ENCODE measurements at regions not wholly inside any gene's neighbourhood (a gene's known extent, or its start where the extent isn't known, plus 50 kb on each side); places are given as distances from the start of the nearest gene placed in this dataset.
"Not testable (repeated sequence)": the region's sequence is repeated elsewhere in the genome, so short reads cannot be mapped to it uniquely, and the experiment has no call there.

- no peak for DNase-seq
Observed at GRCh38 chr14:82878951-82879350, 1345.3 kb upstream of the SEL1L start.

DNA sequence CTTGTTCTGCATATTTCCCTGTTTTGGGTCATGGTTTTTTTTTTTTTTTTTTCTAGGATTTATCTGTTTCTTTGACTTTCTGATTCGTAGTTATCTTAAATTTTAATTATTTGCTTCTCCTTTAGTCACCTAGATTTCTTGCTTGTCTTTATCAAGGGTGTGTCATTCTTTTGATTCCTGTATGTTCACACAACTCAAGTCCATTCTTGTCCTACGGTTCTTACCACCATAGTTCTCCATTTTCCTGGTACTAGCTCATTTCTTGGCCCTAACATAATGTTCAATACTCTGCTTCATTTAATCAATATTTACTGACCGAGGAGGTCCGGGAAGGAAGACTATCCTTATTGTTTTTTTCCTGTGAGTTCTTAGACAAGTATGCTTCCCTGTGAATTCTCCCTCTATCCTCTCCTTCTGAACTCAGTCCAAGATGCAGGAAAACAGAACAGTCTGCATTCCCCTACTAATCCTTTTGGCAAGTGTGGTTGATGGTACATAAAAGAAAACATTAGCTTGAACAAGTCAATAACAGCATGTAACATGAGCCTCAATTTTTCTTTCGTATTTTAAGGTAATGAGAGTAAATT is 1346.4 kb upstream of the SEL1L start:
- DNase-seq = no peak

GRCh38 chr14:82886670-82887069 is 1353.0 kb upstream of the SEL1L start:
- DNase-seq = no peak

GRCh38 chr14:82889701-82890100 is 1356.0 kb upstream of the SEL1L start:
- no peak for DNase-seq

DNA sequence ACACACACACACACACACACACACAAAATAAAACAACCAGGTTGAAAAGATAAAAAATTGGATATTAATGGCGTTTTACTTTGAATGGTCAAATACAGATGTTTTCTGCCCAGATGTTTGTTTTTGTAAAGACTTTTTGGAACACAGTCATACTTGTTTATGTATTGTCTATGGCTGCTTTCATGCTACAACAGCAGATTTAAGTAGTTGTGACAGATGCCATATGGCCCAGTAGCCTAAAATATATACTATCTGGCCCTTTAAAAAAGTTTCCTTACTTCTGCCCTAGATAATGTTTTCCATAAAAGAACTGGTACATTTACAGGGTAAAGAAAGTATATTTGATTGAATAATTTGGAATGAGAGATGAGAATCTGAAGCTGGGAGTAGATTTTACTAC is 1362.8 kb upstream of the SEL1L start:
- DNase-seq = no peak

DNA sequence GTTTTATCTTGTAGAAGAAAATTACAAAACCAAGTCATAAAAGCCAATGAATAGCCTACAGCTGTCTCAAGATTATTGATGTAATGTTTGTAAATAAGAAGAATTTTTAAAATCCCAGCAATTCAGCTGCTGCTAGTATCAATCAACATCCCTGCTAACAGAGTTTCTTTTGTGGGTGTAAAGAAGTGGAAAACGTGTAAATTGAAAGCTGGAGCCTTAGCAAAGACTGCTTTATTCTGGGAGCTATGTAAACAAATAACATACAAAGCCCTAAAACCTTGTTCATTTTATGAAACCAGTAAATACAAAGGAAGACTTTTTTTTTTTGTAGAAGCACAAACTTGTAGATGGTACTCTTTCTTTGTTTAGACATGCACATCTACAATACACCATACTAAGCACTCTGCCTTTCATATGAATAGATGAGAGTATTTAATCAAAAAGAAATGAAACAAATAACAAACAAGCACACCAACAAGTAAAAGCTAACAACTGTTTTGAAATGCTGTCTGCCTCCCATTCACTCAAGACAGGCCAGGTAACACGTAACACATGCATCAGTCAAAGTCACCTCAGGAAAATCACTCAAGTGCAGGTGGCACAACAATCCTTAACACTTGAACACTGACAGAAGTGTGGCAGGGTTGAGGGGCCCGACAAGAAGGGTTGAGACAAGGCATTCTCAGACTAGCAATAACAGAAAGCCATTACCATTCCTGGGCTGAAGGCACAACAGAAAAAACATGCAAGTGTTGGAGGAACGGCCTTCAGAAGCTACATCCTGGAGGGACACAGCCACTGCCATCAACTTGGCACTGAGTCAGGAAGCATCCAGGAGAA is 1364.0 kb upstream of the SEL1L start:
- no peak for DNase-seq

GRCh38 chr14:82905762-82906161 is 1372.1 kb upstream of the SEL1L start:
- DNase-seq = no peak

GRCh38 chr14:82911930-82912329 is 1378.3 kb upstream of the SEL1L start:
- no peak for DNase-seq

- DNase-seq = no peak
Observed at GRCh38 chr14:82913396-82913795, 1379.7 kb upstream of the SEL1L start.

- DNase-seq = no peak
Observed at GRCh38 chr14:82915381-82915780, 1381.7 kb upstream of the SEL1L start.

DNA sequence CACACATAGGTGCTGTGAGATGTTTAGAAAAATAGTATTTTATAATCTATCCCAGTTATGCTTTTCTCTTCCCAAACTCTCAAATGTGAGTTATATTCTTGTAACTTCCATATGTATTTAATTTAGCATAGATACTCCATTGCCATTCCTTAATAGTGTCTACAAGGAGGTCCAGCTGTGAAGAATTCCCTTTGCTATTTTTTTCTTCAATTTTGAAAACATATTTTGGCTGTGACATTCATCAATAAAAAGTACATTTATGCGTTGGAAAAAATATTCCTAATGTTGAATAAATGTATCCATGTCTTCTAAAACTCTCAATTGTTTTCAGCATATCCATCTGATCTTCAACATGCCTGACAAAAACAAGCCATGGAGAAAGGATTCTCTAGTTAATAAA is 1402.0 kb upstream of the SEL1L start:
- DNase-seq = no peak

DNA sequence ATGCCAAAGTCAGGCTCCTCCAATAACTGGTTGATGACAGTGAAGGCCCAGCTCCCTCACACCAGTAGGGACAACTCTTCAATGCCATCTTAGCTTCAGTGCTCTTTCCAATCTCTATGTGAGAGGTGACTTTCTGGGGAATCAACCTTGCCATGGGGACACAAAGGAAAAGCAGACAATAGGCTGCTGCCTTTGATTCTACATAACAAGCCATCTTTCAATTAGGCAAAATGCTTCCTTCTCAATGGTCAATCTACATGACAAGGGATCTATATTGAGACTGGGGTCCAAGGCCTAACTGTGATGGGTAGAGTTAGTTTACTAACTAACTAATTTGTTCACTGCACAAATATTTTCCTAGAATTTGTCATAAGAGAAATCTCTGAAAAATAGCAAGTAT is 1417.5 kb upstream of the SEL1L start:
- DNase-seq = no peak

- DNase-seq = no peak
Observed at GRCh38 chr14:82963756-82964155, 1430.1 kb upstream of the SEL1L start.

DNA sequence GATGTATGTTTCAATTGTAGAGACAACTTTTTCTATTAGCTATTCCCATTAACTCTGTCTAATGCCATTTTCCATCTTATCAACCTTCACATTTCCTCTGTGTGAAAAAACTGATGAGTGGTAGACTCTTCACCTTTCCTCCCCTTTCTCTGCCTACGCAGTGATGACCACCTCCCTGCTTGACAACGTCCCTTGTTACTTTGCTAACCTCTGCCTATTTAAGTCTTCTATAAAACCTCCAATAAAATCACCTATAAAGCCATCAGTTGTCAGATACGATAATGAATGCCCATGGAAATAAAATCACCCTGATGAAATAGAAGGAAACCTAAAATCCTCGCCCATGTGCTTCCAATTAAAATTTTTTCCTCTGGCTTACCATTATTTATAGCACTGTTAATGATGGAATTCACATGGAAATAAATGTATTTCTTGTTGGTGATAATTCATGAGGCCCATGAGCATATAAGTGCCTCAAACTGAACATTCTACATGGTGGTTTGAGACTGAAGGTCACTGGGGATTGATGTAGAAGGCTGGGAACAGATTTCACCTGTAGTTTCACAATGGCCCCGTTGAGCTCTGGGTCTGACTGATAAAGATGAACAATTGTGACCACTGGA is 1454.0 kb upstream of the SEL1L start:
- no peak for DNase-seq

GRCh38 chr14:82994547-82994946 is 1460.9 kb upstream of the SEL1L start:
- not testable (repeated sequence) for DNase-seq

DNA sequence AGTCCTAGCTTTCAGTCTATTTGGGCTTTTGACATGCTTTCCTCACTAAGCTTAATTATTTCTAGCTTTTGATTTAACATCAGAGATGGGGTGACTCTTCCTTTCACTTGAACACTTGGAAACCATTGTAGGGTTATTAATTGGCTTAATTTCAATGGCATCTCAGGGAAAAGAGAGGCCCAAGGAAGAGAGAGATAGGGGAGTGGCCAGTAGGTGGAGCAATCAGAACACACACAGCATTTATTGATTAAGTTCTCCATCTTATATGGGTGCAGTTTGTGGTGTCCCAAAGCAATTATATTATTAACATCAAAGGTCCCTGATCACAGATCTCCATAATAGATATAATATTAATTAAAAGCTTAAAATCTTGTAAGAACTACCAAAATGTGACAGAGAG is 1466.1 kb upstream of the SEL1L start:
- DNase-seq = no peak

GRCh38 chr14:83004456-83005006 is 1470.9 kb upstream of the SEL1L start:
- DNase-seq = no peak

GRCh38 chr14:83006121-83006670 is 1472.5 kb upstream of the SEL1L start:
- DNase-seq = no peak

DNA sequence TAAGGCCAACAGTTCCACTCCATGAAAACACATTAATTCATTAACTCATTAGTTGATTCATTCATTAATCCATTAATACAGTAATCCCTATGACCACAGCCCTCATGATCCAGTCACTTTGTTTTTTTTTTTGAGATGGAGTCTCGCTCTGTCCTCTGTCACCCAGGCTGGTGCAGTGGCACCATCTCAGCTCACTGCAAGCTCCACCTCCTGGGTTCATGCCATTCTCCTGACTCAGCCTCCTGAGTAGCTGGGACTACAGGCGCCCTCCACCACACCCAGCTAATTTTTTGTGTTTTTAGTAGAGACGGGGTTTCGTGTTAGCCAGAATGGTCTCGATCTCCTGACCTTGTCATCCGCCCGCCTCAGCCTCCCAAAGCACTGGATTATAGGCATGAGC is 1473.4 kb upstream of the SEL1L start:
- DNase-seq = not testable (repeated sequence)

DNA sequence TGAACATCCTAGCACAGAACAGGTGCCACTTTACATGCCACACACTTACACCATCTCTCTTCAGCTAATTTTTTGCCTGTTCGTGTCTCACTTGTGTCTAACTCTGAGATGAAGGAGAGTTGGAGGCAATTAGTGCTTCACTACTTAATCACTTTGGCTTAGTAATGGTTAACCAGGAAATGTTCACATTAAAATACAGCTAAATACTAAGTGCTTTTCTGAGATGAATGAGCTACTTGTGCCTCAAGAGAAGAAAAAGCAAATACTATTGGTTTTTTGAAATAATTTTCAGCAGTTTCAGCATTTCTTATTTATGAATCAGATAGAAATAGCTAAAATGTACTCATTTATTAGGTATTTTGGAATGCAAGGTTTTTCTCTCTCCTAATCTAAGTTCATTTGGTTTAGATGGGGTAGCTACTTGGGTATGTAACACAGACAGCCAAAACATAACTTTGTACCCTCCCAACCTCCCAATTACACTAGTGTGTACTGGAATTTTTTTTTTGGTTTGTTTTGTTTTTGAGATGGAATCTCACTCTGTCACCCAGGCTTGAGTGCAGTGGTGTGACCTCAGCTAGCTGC is 1474.1 kb upstream of the SEL1L start:
- no peak for DNase-seq

GRCh38 chr14:83017296-83017695 is 1483.6 kb upstream of the SEL1L start:
- DNase-seq = no peak

DNA sequence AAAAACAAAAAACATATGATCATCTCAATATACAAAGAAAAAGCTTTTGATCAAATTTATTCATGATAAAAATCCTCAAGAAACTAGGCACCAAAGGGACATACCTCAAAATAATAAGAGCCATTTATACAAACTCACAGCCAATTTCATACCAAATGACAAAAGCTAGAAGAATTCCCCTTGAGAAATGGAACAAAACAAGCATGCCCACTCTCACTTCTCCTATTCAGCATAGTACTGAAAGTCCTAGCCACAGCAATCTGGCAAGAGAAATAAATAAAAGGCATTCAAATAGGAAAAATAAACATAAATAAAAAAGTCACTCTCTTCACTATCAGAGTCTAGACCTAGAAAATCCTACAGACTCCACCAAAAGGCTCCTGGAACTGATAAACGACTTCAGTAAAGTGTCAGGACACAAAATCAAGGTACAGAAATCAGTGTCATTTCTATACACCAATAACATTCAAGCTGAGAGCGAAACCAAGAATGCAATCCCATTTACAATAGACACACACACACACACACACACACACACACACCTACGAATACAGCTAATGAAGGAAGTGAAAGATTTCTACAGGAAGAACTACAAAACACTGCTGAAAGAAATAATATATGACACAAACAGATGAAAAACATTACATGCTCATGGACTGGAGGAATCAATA is 1486.2 kb upstream of the SEL1L start:
- no peak for DNase-seq

GRCh38 chr14:83021323-83021722 is 1487.7 kb upstream of the SEL1L start:
- no peak for DNase-seq

Measured in NCI-H1048 (cell line).